Stomach (tissue), 4 donors: ENCODE measurements at regions not wholly inside any gene's neighbourhood (a gene's known extent, or its start where the extent isn't known, plus 50 kb on each side); places are given as distances from the start of the nearest gene placed in this dataset.

Experiments
- POLR2A ChIP-seq, 4 donors: fragments of 450-650 bp; IDR thresholded peaks; one replicate each; pipeline ENCODE4 v1.6.1; 2016; ENCODE audit warnings: antibody characterized with exemption in 4 of 4, control low read depth in 2 of 4, mild to moderate bottlenecking in 1 of 4, moderate library complexity in 1 of 4
- POLR2AphosphoS5 ChIP-seq, 3 donors: sonication (generic); formaldehyde crosslinking; IDR thresholded peaks; one replicate each; pipeline ENCODE4 v1.6.1; 2016; ENCODE audit warnings: antibody characterized with exemption in 3 of 3
- TF ChIP-seq, protein P1 (sequence below), 7 experiments: fragments of 450-650 bp in 4 of 7; fragments of 200-600 bp in 3 of 7; sonication (generic) in 3 of 7; IDR thresholded peaks; one replicate each; pipeline ENCODE4 v1.5.1; 2016 to 2019; ENCODE audit warnings: antibody characterized with exemption in 7 of 7, control low read depth in 2 of 7, mild to moderate bottlenecking in 1 of 7

GRCh38 chr5:12141496-12141895 is 237.2 kb upstream of the CTNND2 start:
- TF ChIP-seq, protein P1, sequence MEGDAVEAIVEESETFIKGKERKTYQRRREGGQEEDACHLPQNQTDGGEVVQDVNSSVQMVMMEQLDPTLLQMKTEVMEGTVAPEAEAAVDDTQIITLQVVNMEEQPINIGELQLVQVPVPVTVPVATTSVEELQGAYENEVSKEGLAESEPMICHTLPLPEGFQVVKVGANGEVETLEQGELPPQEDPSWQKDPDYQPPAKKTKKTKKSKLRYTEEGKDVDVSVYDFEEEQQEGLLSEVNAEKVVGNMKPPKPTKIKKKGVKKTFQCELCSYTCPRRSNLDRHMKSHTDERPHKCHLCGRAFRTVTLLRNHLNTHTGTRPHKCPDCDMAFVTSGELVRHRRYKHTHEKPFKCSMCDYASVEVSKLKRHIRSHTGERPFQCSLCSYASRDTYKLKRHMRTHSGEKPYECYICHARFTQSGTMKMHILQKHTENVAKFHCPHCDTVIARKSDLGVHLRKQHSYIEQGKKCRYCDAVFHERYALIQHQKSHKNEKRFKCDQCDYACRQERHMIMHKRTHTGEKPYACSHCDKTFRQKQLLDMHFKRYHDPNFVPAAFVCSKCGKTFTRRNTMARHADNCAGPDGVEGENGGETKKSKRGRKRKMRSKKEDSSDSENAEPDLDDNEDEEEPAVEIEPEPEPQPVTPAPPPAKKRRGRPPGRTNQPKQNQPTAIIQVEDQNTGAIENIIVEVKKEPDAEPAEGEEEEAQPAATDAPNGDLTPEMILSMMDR (IDR thresholded peaks at IDR 0.05), result no peak
- TF ChIP-seq POLR2AphosphoS5 (IDR thresholded peaks at IDR 0.05) (no peak), POLR2A (IDR thresholded peaks at IDR 0.05) (no peak)
